ENCODE measurements at regions not wholly inside any gene's neighbourhood (a gene's known extent, or its start where the extent isn't known, plus 50 kb on each side); places are given as distances from the start of the nearest gene placed in this dataset.

DNA sequence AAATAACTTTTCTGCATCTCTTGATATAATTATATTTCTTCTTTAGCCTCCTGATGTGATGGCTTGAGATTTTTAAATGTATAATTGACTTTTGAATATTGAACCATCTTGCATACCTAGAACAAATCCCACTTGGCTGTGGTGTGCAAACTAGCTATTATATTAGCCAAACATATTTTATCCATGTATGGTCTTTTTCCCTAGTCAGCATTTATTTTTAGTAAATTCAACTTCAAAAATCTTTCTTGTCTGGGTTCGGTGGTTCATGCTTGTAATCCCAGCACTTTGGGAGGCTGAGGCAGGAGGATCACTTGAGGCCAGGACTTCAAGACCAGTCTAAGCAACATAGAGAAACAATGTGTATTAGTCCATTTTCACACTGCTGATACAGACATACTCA is 386.6 kb upstream of the VWC2 start:
- H4K20me1 ChIP-seq (ENCODE audit: insufficient read depth) = no peaks in the 10 kb centered on the region
- H3K27me3 ChIP-seq (ENCODE audit: insufficient read depth, low read depth) = no peaks in the 10 kb centered on the region
- no peaks in the 10 kb centered on the region for H3F3A ChIP-seq (ENCODE audit: insufficient read depth, low read depth)
- BruUV-seq (replicated peaks) = no TSS peak
- H3K9me3 ChIP-seq (ENCODE audit: insufficient read depth, low read depth) = no peaks in the 10 kb centered on the region
- H3K9me2 ChIP-seq (ENCODE audit: insufficient read depth) = no peaks in the 10 kb centered on the region; the same call in 1 of the 2 replicates
- intact Hi-C loops (cut with micrococcal nuclease; ENCODE audit: unreplicated experiment) = no loop called here
- H3K36me3 ChIP-seq (ENCODE audit: low read depth) = no peaks in the 10 kb centered on the region
- H3K4me3 ChIP-seq = no peak overlapping the region
- POLR2A ChIA-PET (ENCODE audit: unreplicated experiment) = no interaction called here
- no peak overlapping the region for H3K4me2 ChIP-seq
- H3K4me1 ChIP-seq (replicated peaks; ENCODE audit: insufficient read depth) = no peaks in the 10 kb centered on the region
- CTCF ChIA-PET = no interaction called here
- TF ChIP-seq, protein P1, sequence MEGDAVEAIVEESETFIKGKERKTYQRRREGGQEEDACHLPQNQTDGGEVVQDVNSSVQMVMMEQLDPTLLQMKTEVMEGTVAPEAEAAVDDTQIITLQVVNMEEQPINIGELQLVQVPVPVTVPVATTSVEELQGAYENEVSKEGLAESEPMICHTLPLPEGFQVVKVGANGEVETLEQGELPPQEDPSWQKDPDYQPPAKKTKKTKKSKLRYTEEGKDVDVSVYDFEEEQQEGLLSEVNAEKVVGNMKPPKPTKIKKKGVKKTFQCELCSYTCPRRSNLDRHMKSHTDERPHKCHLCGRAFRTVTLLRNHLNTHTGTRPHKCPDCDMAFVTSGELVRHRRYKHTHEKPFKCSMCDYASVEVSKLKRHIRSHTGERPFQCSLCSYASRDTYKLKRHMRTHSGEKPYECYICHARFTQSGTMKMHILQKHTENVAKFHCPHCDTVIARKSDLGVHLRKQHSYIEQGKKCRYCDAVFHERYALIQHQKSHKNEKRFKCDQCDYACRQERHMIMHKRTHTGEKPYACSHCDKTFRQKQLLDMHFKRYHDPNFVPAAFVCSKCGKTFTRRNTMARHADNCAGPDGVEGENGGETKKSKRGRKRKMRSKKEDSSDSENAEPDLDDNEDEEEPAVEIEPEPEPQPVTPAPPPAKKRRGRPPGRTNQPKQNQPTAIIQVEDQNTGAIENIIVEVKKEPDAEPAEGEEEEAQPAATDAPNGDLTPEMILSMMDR (conservative IDR thresholded peaks at IDR 0.05) = no peak
- TF ChIP-seq EZH2 (IDR thresholded peaks at IDR 0.05; ENCODE audit: low read depth) = no peak
- no peak overlapping the region for H2AFZ ChIP-seq
- DNase-seq = peak in 1 of 2 experiments; percentile 6
- no peak overlapping the region for H3K27ac ChIP-seq
- no peaks in the 10 kb centered on the region for H3K79me2 ChIP-seq (ENCODE audit: low read depth)

DNA sequence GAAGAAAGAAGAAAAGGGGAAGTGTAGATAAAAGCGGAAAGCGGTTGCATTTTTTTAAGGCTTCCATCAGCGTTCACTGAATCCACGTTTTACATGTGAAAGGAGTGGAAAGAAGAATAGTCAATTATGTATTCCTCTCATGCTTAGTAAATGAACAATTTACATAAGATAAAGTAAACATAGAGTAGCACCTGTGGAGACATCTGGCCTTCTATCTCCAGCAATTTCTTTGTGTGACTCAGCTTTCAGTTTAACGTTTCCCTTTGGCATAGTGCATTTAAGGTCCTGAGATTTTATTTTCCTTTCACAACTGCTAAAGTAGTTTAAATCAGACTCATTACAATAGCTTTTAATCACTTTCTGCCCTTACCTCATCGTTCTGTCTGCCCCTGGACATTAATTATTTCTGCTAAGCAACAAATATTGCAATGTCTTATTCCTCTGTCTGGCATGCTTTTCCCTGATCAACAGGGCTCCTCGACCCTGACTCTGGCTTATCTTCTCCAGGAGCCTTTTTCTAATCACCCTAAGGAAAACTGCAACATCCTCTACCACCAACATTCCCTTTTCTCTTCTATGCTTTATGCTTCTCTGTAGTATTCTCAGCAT is 383.5 kb upstream of the VWC2 start:
- Histone ChIP-seq H3K27ac (no peak overlapping the region), H3K4me3 (no peak overlapping the region), H3K36me3 (ENCODE audit: low read depth) (no peaks in the 10 kb centered on the region), H3K4me2 (no peak overlapping the region), H3K27me3 (ENCODE audit: insufficient read depth, low read depth) (no peaks in the 10 kb centered on the region), H3K4me1 (replicated peaks; ENCODE audit: insufficient read depth) (no peaks in the 10 kb centered on the region), H3F3A (ENCODE audit: insufficient read depth, low read depth) (no peaks in the 10 kb centered on the region), H2AFZ (no peak overlapping the region), H3K9me2 (ENCODE audit: insufficient read depth) (no peaks in the 10 kb centered on the region; the same call in 1 of the 2 replicates), H3K79me2 (ENCODE audit: low read depth) (no peaks in the 10 kb centered on the region), H3K9me3 (ENCODE audit: insufficient read depth, low read depth) (no peaks in the 10 kb centered on the region), H4K20me1 (ENCODE audit: insufficient read depth) (no peaks in the 10 kb centered on the region)
- no TSS peak for BruUV-seq (replicated peaks)
- POLR2A ChIA-PET (ENCODE audit: unreplicated experiment) = no interaction called here
- CTCF ChIA-PET = no interaction called here
- intact Hi-C loops (cut with micrococcal nuclease; ENCODE audit: unreplicated experiment) = no loop called here
- peak in 1 of 2 experiments; percentile 2 for DNase-seq
- TF ChIP-seq, protein P1 (conservative IDR thresholded peaks at IDR 0.05) = no peak
- no peak for TF ChIP-seq EZH2 (IDR thresholded peaks at IDR 0.05; ENCODE audit: low read depth)

DNA sequence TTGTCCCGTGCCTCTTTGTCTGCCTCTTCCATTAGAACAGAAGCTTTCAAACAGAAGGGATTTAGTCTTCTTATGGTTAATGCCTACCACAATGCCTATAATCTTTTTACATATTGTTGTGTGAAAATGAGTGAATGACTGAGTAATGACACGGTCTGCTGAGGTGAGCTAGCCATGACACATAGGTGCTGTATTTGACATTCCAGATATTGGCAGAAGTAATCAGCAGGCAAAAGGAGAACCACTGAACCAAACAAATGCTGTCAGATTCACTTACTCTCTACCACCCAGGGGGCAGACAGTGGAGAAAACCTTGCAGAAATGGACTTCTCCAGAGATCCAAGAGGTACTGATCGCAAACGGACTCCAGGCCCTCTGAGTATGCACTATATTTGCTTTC is 377.2 kb upstream of the VWC2 start:
- no peak for DNase-seq
- Histone ChIP-seq H3K4me2 (no peak overlapping the region), H3K9me2 (ENCODE audit: insufficient read depth) (no peaks in the 10 kb centered on the region), H3K4me1 (replicated peaks; ENCODE audit: insufficient read depth) (no peaks in the 10 kb centered on the region), H3F3A (ENCODE audit: insufficient read depth, low read depth) (no peaks in the 10 kb centered on the region), H4K20me1 (ENCODE audit: insufficient read depth) (no peaks in the 10 kb centered on the region), H2AFZ (no peak overlapping the region), H3K4me3 (no peak overlapping the region), H3K9me3 (ENCODE audit: insufficient read depth, low read depth) (no peaks in the 10 kb centered on the region), H3K27ac (no peak overlapping the region), H3K27me3 (ENCODE audit: insufficient read depth, low read depth) (no peaks in the 10 kb centered on the region), H3K36me3 (ENCODE audit: low read depth) (no peaks in the 10 kb centered on the region), H3K79me2 (ENCODE audit: low read depth) (no peaks in the 10 kb centered on the region)
- CTCF ChIA-PET = no interaction called here
- POLR2A ChIA-PET (ENCODE audit: unreplicated experiment) = no interaction called here
- TF ChIP-seq EZH2 (IDR thresholded peaks at IDR 0.05; ENCODE audit: low read depth) = no peak
- intact Hi-C loops (cut with micrococcal nuclease; ENCODE audit: unreplicated experiment) = no loop called here
- no TSS peak for BruUV-seq (replicated peaks)

DNA sequence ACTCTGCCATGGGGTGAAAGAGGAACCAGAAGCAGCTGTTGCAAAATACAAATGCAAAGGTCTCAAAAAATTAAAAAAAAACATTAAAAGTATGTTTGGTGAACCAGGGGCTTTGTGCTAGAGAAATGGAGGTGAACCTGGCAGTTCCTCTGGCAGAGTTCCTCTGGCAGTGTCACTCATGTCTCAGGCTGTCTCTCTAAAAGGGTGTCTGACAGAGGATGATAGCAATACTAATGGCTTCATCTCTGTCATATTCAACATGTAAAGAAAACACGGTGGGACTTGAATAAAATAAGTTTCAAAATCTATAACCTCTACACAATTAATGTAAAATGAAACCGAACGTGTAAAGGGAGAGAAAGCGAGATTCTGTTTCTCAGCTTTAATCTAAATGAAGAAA is 375.7 kb upstream of the VWC2 start:
- no peak overlapping the region for H3K4me3 ChIP-seq

More for the DNA sequence above, 375.7 kb upstream of the VWC2 start:
- ChIA-PET CTCF (no interaction called here), POLR2A (ENCODE audit: unreplicated experiment) (no interaction called here)
- Histone ChIP-seq H3K9me3 (ENCODE audit: insufficient read depth, low read depth) (no peaks in the 10 kb centered on the region), H3K27ac (no peak overlapping the region), H3F3A (ENCODE audit: insufficient read depth, low read depth) (no peaks in the 10 kb centered on the region), H3K27me3 (ENCODE audit: insufficient read depth, low read depth) (no peaks in the 10 kb centered on the region), H3K36me3 (ENCODE audit: low read depth) (no peaks in the 10 kb centered on the region), H3K4me2 (no peak overlapping the region), H3K4me1 (replicated peaks; ENCODE audit: insufficient read depth) (no peaks in the 10 kb centered on the region), H4K20me1 (ENCODE audit: insufficient read depth) (no peaks in the 10 kb centered on the region), H2AFZ (no peak overlapping the region), H3K79me2 (ENCODE audit: low read depth) (no peaks in the 10 kb centered on the region), H3K9me2 (ENCODE audit: insufficient read depth) (no peaks in the 10 kb centered on the region)
- no peak for DNase-seq
- intact Hi-C loops (cut with micrococcal nuclease; ENCODE audit: unreplicated experiment) = no loop called here
- TF ChIP-seq, protein P1 (conservative IDR thresholded peaks at IDR 0.05) = no peak
- no peak for TF ChIP-seq EZH2 (IDR thresholded peaks at IDR 0.05; ENCODE audit: low read depth)
- BruUV-seq (replicated peaks) = no TSS peak

Measured in PC-9 (cell line).